ENCODE measurements at regions not wholly inside any gene's neighbourhood (a gene's known extent, or its start where the extent isn't known, plus 50 kb on each side); places are given as distances from the start of the nearest gene placed in this dataset.

- in situ Hi-C loops (cut with MboI; ENCODE audit: low sequenced_read_pairs) (no loop called here), intact Hi-C loops (cut with micrococcal nuclease) (no loop called here), dilution Hi-C loops (cut with HindIII; ENCODE audit: low sequenced_read_pairs, unreplicated experiment) (no loop called here)
- Histone ChIP-seq H3K4me1 (ENCODE audit: control insufficient read depth, insufficient read depth, low read length) (peaks cover 10% of the 10 kb centered on the region), H3K14ac (replicated peaks; ENCODE audit: low read depth, low read length) (no peak overlapping the region), H4K91ac (ENCODE audit: insufficient read depth, low read depth, low read length) (no peak overlapping the region), H4K5ac (ENCODE audit: low read depth, low read length) (no peak overlapping the region), H3K18ac (ENCODE audit: low read depth, low read length) (no peak overlapping the region), H3K9me3 (ENCODE audit: control insufficient read depth, insufficient read depth, low read length) (no peaks in the 10 kb centered on the region), H3K9me1 (ENCODE audit: insufficient read depth, low read length) (peaks cover 5% of the 10 kb centered on the region; the same call in 1 of the 2 replicates), H3K56ac (ENCODE audit: extremely low read depth, insufficient read depth, low read length) (no peak overlapping the region), H3K4me3 (ENCODE audit: insufficient read depth, low read depth, low read length) (no peak overlapping the region), H3K79me1 (ENCODE audit: low read depth in 1 of 2, low read length in 2 of 2) (no peaks in the 10 kb centered on the region), H2AK9ac (replicated peaks; ENCODE audit: low read depth, low read length, poor library complexity) (no peak overlapping the region), H2BK20ac (ENCODE audit: low read depth, low read length) (no peak overlapping the region), H3K4me2 (ENCODE audit: low read depth, low read length) (no peak overlapping the region), H2AK5ac (ENCODE audit: low read depth, low read length) (no peak overlapping the region), H3K23ac (ENCODE audit: low read depth, low read length) (no peak overlapping the region), H3K9ac (ENCODE audit: low read depth, low read length) (no peak overlapping the region), H2BK5ac (ENCODE audit: low read depth, low read length, poor library complexity, severe bottlenecking) (no peak overlapping the region), H4K8ac (ENCODE audit: low read depth in 2 of 2, low read length in 2 of 2) (no peak overlapping the region), H3K36me3 (ENCODE audit: control insufficient read depth, insufficient read depth, low read length) (no peaks in the 10 kb centered on the region), H2BK120ac (ENCODE audit: low read depth, low read length) (no peak overlapping the region), H3K27ac (ENCODE audit: insufficient read depth, low read length) (no peak overlapping the region), H2BK15ac (ENCODE audit: low read depth, low read length) (no peak overlapping the region), H3K27me3 (ENCODE audit: control insufficient read depth, insufficient read depth, low read length) (peaks cover 27% of the 10 kb centered on the region), H4K20me1 (ENCODE audit: insufficient read depth, low read length) (no peaks in the 10 kb centered on the region), H2AFZ (replicated peaks; ENCODE audit: low read length, poor library complexity) (no peak overlapping the region), H3K4ac (ENCODE audit: low read depth, low read length) (no peak overlapping the region)
- ChIA-PET CTCF (no interaction called here), POLR2A (ENCODE audit: unreplicated experiment) (no interaction called here)
- 60% methylated on average over 1 of the region's 8 CpGs; no CpG with 5 or more reads in 1 of the 2 experiments for WGBS, 2 experiments (ENCODE audit: extremely low coverage in 2 of 2, insufficient read length in 1 of 2)
- DNase-seq (peak; percentile 10), ATAC-seq (ENCODE audit: low read depth) (no peak)
- TF ChIP-seq RFX5 (IDR thresholded peaks at IDR 0.05; ENCODE audit: low read depth, low read length) (no peak), MAFK (IDR thresholded peaks at IDR 0.05; ENCODE audit: low read depth, low read length) (no peak), USF2 (IDR thresholded peaks at IDR 0.05; ENCODE audit: low read depth, low read length) (peak; percentile 79), CTCF (conservative IDR thresholded peaks at IDR 0.05; ENCODE audit: low read depth, low read length) (no peak), MXI1 (IDR thresholded peaks at IDR 0.05; ENCODE audit: borderline replicate concordance, low read depth, low read length) (no peak)
- no TSS peak for BruUV-seq (replicated peaks)
These were observed 274.4 kb downstream of the TLE3 start for GRCh38 chr15:69823223-69823907.
